Gastrocnemius medialis (tissue), 4 donors: ENCODE measurements at regions not wholly inside any gene's neighbourhood (a gene's known extent, or its start where the extent isn't known, plus 50 kb on each side); places are given as distances from the start of the nearest gene placed in this dataset.

Source experiments
- CTCF ChIP-seq, 5 experiments: fragments of 450-650 bp in 3 of 5; fragments of 200-600 bp in 2 of 5; sonication (generic) in 2 of 5; IDR thresholded peaks in 4 of 5; conservative IDR thresholded peaks in 1 of 5; 1 replicate in 4 of 5; 2 replicates in 1 of 5; pipeline ENCODE4 v1.5.1; 2016 to 2019; ENCODE audit warnings: antibody characterized with exemption in 5 of 5, mild to moderate bottlenecking in 3 of 5, moderate library complexity in 3 of 5
- POLR2A ChIP-seq, 2 donors: fragments of 450-650 bp; IDR thresholded peaks; one replicate each; pipeline ENCODE4 v1.6.1; 2017; ENCODE audit warnings: antibody characterized with exemption in 2 of 2, mild to moderate bottlenecking in 2 of 2, moderate library complexity in 2 of 2

GRCh38 chr5:143495821-143496275 lies 92.4 kb upstream of the NR3C1 start:
- TF ChIP-seq CTCF (IDR thresholded peaks at IDR 0.05 in 4 of 5, conservative IDR thresholded peaks at IDR 0.05 in 1 of 5) (no peak), POLR2A (IDR thresholded peaks at IDR 0.05) (no peak)
